HepG2 (cell line): ENCODE measurements at regions not wholly inside any gene's neighbourhood (a gene's known extent, or its start where the extent isn't known, plus 50 kb on each side); places are given as distances from the start of the nearest gene placed in this dataset.
A peak's percentile ranks its signal among the peaks of the same experiment; 100 is the strongest.

ENCODE experiments used
- ETS1 ChIP-seq: sonication (generic); formaldehyde crosslinking; IDR thresholded peaks from 2 replicates; pipeline ENCODE4 v1.4.0; 2020; ENCODE audit warnings: missing genetic modification reagents
- FOXP1 ChIP-seq, 2 experiments: fragments of 450-650 bp in 1 of 2; IDR thresholded peaks; 2 replicates each; pipeline ENCODE4 v1.6.1; 2017 to 2018; ENCODE audit warnings: antibody characterized with exemption in 1 of 2
- HMGXB3 ChIP-seq: sonication (generic); formaldehyde crosslinking; IDR thresholded peaks from 2 replicates; pipeline ENCODE4 v1.4.0; 2020; ENCODE audit warnings: missing genetic modification reagents, borderline replicate concordance
- KDM5B ChIP-seq: sonication (generic); formaldehyde crosslinking; IDR thresholded peaks from 2 replicates; pipeline ENCODE4 v1.4.0; 2020; ENCODE audit warnings: missing genetic modification reagents, mild to moderate bottlenecking, borderline replicate concordance
- MBNL3 ChIP-seq: fragments of 250-450 bp; sonication (Bioruptor Pico); conservative IDR thresholded peaks from 2 replicates; pipeline ENCODE4 v1.8.0; 2022; ENCODE audit warnings: mild to moderate bottlenecking, inconsistent platforms
- MXD3 ChIP-seq: IDR thresholded peaks from 2 replicates; pipeline ENCODE4 v1.6.1; 2016; ENCODE audit warnings: mild to moderate bottlenecking, missing biosample characterization, missing genetic modification reagents
- NCOA1 ChIP-seq: sonication (generic); formaldehyde crosslinking; IDR thresholded peaks from 2 replicates; pipeline ENCODE4 v1.9.0; 2021; ENCODE audit warnings: missing genetic modification reagents
- PITX1 ChIP-seq: sonication (generic); formaldehyde crosslinking; IDR thresholded peaks from 2 replicates; pipeline ENCODE4 v1.5.1; 2020; ENCODE audit warnings: mild to moderate bottlenecking, missing genetic modification reagents
- ZC3H4 ChIP-seq: sonication (generic); formaldehyde crosslinking; IDR thresholded peaks from 2 replicates; pipeline ENCODE4 v1.4.0; 2020; ENCODE audit warnings: missing genetic modification reagents, borderline replicate concordance
- ZFP90 ChIP-seq: sonication (generic); formaldehyde crosslinking; IDR thresholded peaks from 2 replicates; pipeline ENCODE4 v1.8.0; 2022; ENCODE audit warnings: missing genetic modification reagents, mild to moderate bottlenecking, inconsistent platforms, borderline replicate concordance
- ZHX1 ChIP-seq: sonication (generic); formaldehyde crosslinking; IDR thresholded peaks from 2 replicates; pipeline ENCODE4 v1.8.1; 2022; ENCODE audit warnings: low read depth, mild to moderate bottlenecking, missing genetic modification reagents
- ZHX2 ChIP-seq, 2 experiments: sonication (generic) in 1 of 2; formaldehyde crosslinking in 1 of 2; IDR thresholded peaks; 2 replicates each; pipeline versions ENCODE4 v1.6.1 to v1.9.0; 2014 to 2022; ENCODE audit warnings: antibody characterized with exemption in 1 of 2, borderline replicate concordance in 1 of 2, inconsistent platforms in 1 of 2, low read depth in 1 of 2, missing genetic modification reagents in 1 of 2
- ZNF24 ChIP-seq: fragments of 450-650 bp; IDR thresholded peaks from 2 replicates; pipeline ENCODE4 v1.6.1; 2017; ENCODE audit warnings: antibody characterized with exemption, mild to moderate bottlenecking
- ZNF775 ChIP-seq: sonication (generic); formaldehyde crosslinking; IDR thresholded peaks from 2 replicates; pipeline ENCODE4 v1.4.0; 2020; ENCODE audit warnings: missing genetic modification reagents, mild to moderate bottlenecking, moderate library complexity, borderline replicate concordance

GRCh38 chrX:109848461-109849050 is 115.5 kb upstream of the ACSL4 start (continued):
- TF ChIP-seq ZHX2 (IDR thresholded peaks at IDR 0.05; ENCODE audit: low read depth): no peak
- TF ChIP-seq ZHX2 (CRISPR knock-in tag; IDR thresholded peaks at IDR 0.05; ENCODE audit: borderline replicate concordance): no peak
- TF ChIP-seq KDM5B (CRISPR knock-in tag): no peak
- TF ChIP-seq ZNF24: no peak
- no peak for TF ChIP-seq NCOA1 (CRISPR knock-in tag)
- TF ChIP-seq FOXP1 (IDR thresholded peaks at IDR 0.05): no peak
- no peak; the same call in 1 of the 2 replicates for TF ChIP-seq FOXP1 (CRISPR knock-in tag; IDR thresholded peaks at IDR 0.05)
- no peak for TF ChIP-seq MXD3 (CRISPR knock-in tag)
- no peak for TF ChIP-seq MBNL3 (CRISPR knock-in tag)
- TF ChIP-seq HMGXB3 (CRISPR knock-in tag): no peak
- no peak for TF ChIP-seq ZHX1 (CRISPR knock-in tag)
- TF ChIP-seq ZC3H4 (CRISPR knock-in tag): no peak
- TF ChIP-seq ZFP90 (CRISPR knock-in tag): no peak
- no peak for TF ChIP-seq ETS1 (CRISPR knock-in tag)
- TF ChIP-seq ZNF775 (CRISPR knock-in tag): no peak
- peak; percentile 92 for TF ChIP-seq PITX1
